ENCODE measurements at regions not wholly inside any gene's neighbourhood (a gene's known extent, or its start where the extent isn't known, plus 50 kb on each side); places are given as distances from the start of the nearest gene placed in this dataset.

GRCh38 chr14:106665814-106666213 is 1139.4 kb downstream of the TMEM121 start:
- TF ChIP-seq POLR2A (IDR thresholded peaks at IDR 0.05; ENCODE audit: low read length) = no peak
- TF ChIP-seq CTCF (IDR thresholded peaks at IDR 0.05) = no peak
- no peak for TF ChIP-seq CBX8 (IDR thresholded peaks at IDR 0.05)
- no peak for TF ChIP-seq CHD4 (IDR thresholded peaks at IDR 0.05; ENCODE audit: borderline replicate concordance)
- no peak for TF ChIP-seq SREBF2 (IDR thresholded peaks at IDR 0.05)
- TF ChIP-seq FOSL2 (IDR thresholded peaks at IDR 0.05) = no peak
- TF ChIP-seq FOSL2 (CRISPR knock-in tag; IDR thresholded peaks at IDR 0.05) = no peak
- no peak for TF ChIP-seq MAX (IDR thresholded peaks at IDR 0.05)
- TF ChIP-seq ZC3H11A (IDR thresholded peaks at IDR 0.05) = no peak
- no peak for TF ChIP-seq USF2 (IDR thresholded peaks at IDR 0.05)
- TF ChIP-seq SMC3 (IDR thresholded peaks at IDR 0.05) = no peak
